ENCODE measurements at regions not wholly inside any gene's neighbourhood (a gene's known extent, or its start where the extent isn't known, plus 50 kb on each side); places are given as distances from the start of the nearest gene placed in this dataset.

DNA sequence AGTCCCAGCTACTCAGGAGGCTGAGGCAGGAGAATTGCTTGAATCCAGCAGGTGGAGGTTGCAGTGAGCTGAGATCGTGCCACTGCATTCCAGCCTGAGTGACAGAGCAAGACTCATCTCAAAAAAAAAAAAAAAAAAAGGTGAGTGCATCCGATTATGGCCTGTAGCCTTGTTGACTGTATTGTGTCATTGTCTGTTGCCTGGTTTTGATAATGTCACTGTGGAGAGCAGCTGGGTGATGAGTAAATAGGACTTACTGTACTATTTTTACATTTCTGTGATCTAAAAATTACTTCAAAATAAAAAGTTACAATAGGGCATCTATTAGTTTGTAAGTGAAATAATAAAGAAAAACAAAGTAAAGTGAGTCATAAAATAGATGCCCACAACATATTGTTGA, 134.1 kb upstream of the SALL4 start:
- peaks cover 23% of the 10 kb centered on the region for H3K4me1 ChIP-seq (ENCODE audit: control insufficient read depth, insufficient read depth, low read length)
- no peak overlapping the region for H3K27ac ChIP-seq (ENCODE audit: low read length)
- POLR2A ChIA-PET: no interaction called here
- BruUV-seq (replicated peaks): no TSS peak
- H3K36me3 ChIP-seq (ENCODE audit: control insufficient read depth, insufficient read depth, low read length): no peaks in the 10 kb centered on the region
- DNase-seq (ENCODE audit: low read depth, low spot score) (no peak), ATAC-seq (no peak)
- no peaks in the 10 kb centered on the region for H3K9me3 ChIP-seq (ENCODE audit: control insufficient read depth, insufficient read depth, low read depth, low read length)
- intact Hi-C loops (cut with micrococcal nuclease; ENCODE audit: unreplicated experiment) (no loop called here), in situ Hi-C loops (cut with HindIII; ENCODE audit: low pct_unique_long_range_greater_than_20kb, low sequenced_read_pairs) (no loop called here)
- TF ChIP-seq, protein P1, sequence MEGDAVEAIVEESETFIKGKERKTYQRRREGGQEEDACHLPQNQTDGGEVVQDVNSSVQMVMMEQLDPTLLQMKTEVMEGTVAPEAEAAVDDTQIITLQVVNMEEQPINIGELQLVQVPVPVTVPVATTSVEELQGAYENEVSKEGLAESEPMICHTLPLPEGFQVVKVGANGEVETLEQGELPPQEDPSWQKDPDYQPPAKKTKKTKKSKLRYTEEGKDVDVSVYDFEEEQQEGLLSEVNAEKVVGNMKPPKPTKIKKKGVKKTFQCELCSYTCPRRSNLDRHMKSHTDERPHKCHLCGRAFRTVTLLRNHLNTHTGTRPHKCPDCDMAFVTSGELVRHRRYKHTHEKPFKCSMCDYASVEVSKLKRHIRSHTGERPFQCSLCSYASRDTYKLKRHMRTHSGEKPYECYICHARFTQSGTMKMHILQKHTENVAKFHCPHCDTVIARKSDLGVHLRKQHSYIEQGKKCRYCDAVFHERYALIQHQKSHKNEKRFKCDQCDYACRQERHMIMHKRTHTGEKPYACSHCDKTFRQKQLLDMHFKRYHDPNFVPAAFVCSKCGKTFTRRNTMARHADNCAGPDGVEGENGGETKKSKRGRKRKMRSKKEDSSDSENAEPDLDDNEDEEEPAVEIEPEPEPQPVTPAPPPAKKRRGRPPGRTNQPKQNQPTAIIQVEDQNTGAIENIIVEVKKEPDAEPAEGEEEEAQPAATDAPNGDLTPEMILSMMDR (IDR thresholded peaks at IDR 0.05): no peak
- TF ChIP-seq TCF7L2 (IDR thresholded peaks at IDR 0.05; ENCODE audit: low read depth, low read length) (no peak), SIN3A (IDR thresholded peaks at IDR 0.05; ENCODE audit: borderline replicate concordance, insufficient read depth, low read depth, low read length) (no peak), POLR2AphosphoS5 (IDR thresholded peaks at IDR 0.05; ENCODE audit: low read depth, low read length) (no peak)
- TF ChIP-seq, protein P2, sequence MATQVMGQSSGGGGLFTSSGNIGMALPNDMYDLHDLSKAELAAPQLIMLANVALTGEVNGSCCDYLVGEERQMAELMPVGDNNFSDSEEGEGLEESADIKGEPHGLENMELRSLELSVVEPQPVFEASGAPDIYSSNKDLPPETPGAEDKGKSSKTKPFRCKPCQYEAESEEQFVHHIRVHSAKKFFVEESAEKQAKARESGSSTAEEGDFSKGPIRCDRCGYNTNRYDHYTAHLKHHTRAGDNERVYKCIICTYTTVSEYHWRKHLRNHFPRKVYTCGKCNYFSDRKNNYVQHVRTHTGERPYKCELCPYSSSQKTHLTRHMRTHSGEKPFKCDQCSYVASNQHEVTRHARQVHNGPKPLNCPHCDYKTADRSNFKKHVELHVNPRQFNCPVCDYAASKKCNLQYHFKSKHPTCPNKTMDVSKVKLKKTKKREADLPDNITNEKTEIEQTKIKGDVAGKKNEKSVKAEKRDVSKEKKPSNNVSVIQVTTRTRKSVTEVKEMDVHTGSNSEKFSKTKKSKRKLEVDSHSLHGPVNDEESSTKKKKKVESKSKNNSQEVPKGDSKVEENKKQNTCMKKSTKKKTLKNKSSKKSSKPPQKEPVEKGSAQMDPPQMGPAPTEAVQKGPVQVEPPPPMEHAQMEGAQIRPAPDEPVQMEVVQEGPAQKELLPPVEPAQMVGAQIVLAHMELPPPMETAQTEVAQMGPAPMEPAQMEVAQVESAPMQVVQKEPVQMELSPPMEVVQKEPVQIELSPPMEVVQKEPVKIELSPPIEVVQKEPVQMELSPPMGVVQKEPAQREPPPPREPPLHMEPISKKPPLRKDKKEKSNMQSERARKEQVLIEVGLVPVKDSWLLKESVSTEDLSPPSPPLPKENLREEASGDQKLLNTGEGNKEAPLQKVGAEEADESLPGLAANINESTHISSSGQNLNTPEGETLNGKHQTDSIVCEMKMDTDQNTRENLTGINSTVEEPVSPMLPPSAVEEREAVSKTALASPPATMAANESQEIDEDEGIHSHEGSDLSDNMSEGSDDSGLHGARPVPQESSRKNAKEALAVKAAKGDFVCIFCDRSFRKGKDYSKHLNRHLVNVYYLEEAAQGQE (IDR thresholded peaks at IDR 0.05; ENCODE audit: insufficient read depth in 1 of 2, low read depth in 2 of 2, low read length in 1 of 2): no peak
- no peaks in the 10 kb centered on the region for H3K27me3 ChIP-seq (ENCODE audit: control insufficient read depth, insufficient read depth, low read length)
- CTCF ChIA-PET: no interaction called here
- H3K4me3 ChIP-seq (ENCODE audit: low read depth in 2 of 2, low read length in 2 of 2): no peak overlapping the region

DNA sequence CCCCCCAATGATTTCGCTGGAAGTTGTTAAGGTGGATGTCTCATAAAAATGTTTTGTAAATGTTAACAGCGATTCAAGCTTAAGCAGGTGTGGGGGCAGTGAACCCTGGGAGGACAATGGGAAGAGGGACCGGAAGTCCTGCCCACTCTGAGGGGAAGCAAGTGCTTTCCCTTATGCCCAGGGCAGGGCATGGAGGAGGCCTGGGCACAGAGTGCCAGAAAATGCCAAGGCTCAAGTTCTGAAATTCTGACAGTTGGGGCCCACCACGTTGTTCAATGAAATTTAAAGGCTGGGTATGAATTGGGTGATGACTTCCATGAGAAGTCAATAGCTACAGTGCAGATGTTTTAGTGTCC, 132.7 kb upstream of the SALL4 start:
- ATAC-seq (0 out of 2 replicates have a peak, but pooled peaks have one; percentile 34), DNase-seq (ENCODE audit: low read depth, low spot score) (no peak)
- no TSS peak for BruUV-seq (replicated peaks)
- intact Hi-C loops (cut with micrococcal nuclease; ENCODE audit: unreplicated experiment): no loop called here
- H3K4me1 ChIP-seq (ENCODE audit: control insufficient read depth, insufficient read depth, low read length): peaks cover 23% of the 10 kb centered on the region
- CTCF ChIA-PET: interaction anchor here (0.5 kb wide), 1 partner anchor 32 kb away, joined by 8 read pairs; no protein-coding TSS in a partner anchor
- H3K27ac ChIP-seq (ENCODE audit: low read length): peak overlapping the region; percentile 70
- TF ChIP-seq, protein P1 (IDR thresholded peaks at IDR 0.05): no peak
- TF ChIP-seq, protein P2 (IDR thresholded peaks at IDR 0.05; ENCODE audit: insufficient read depth in 1 of 2, low read depth in 2 of 2, low read length in 1 of 2): no peak
- TF ChIP-seq SIN3A (IDR thresholded peaks at IDR 0.05; ENCODE audit: borderline replicate concordance, insufficient read depth, low read depth, low read length) (no peak), POLR2AphosphoS5 (IDR thresholded peaks at IDR 0.05; ENCODE audit: low read depth, low read length) (no peak), TCF7L2 (IDR thresholded peaks at IDR 0.05; ENCODE audit: low read depth, low read length) (no peak)
- no peaks in the 10 kb centered on the region for H3K9me3 ChIP-seq (ENCODE audit: control insufficient read depth, insufficient read depth, low read depth, low read length)
- POLR2A ChIA-PET: no interaction called here
- H3K27me3 ChIP-seq (ENCODE audit: control insufficient read depth, insufficient read depth, low read length): no peaks in the 10 kb centered on the region
- no peak overlapping the region for H3K4me3 ChIP-seq (ENCODE audit: low read depth in 2 of 2, low read length in 2 of 2)
- in situ Hi-C loops (cut with HindIII; ENCODE audit: low pct_unique_long_range_greater_than_20kb, low sequenced_read_pairs): no loop called here
- no peaks in the 10 kb centered on the region for H3K36me3 ChIP-seq (ENCODE audit: control insufficient read depth, insufficient read depth, low read length)
